ENCODE measurements at regions not wholly inside any gene's neighbourhood (a gene's known extent, or its start where the extent isn't known, plus 50 kb on each side); places are given as distances from the start of the nearest gene placed in this dataset.

GRCh38 chr12:46936042-46936441, 110.2 kb upstream of the SLC38A4 start:
- TF ChIP-seq, protein P1, sequence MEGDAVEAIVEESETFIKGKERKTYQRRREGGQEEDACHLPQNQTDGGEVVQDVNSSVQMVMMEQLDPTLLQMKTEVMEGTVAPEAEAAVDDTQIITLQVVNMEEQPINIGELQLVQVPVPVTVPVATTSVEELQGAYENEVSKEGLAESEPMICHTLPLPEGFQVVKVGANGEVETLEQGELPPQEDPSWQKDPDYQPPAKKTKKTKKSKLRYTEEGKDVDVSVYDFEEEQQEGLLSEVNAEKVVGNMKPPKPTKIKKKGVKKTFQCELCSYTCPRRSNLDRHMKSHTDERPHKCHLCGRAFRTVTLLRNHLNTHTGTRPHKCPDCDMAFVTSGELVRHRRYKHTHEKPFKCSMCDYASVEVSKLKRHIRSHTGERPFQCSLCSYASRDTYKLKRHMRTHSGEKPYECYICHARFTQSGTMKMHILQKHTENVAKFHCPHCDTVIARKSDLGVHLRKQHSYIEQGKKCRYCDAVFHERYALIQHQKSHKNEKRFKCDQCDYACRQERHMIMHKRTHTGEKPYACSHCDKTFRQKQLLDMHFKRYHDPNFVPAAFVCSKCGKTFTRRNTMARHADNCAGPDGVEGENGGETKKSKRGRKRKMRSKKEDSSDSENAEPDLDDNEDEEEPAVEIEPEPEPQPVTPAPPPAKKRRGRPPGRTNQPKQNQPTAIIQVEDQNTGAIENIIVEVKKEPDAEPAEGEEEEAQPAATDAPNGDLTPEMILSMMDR (IDR thresholded peaks at IDR 0.05), result no peak
- no peak for TF ChIP-seq POLR2A (IDR thresholded peaks at IDR 0.05)
